ENCODE measurements at regions not wholly inside any gene's neighbourhood (a gene's known extent, or its start where the extent isn't known, plus 50 kb on each side); places are given as distances from the start of the nearest gene placed in this dataset.

GRCh38 chr4:166625018-166625637 lies 609.2 kb downstream of the SPOCK3 start:
- H3K27me3 ChIP-seq (ENCODE audit: insufficient read depth, poor library complexity, severe bottlenecking): no peaks in the 10 kb centered on the region
- DNase-seq (ENCODE audit: low read depth in 1 of 2, low spot score in 1 of 2): no peak
- no peak for TF ChIP-seq SPI1 (IDR thresholded peaks at IDR 0.05; ENCODE audit: borderline replicate concordance, low read depth)
- no peak for TF ChIP-seq REST (IDR thresholded peaks at IDR 0.05; ENCODE audit: insufficient replicate concordance, low read depth)
- no peak overlapping the region for H3K4me3 ChIP-seq (replicated peaks; ENCODE audit: insufficient read depth, low read length)
- H3K27ac ChIP-seq (replicated peaks): no peak overlapping the region

- TF ChIP-seq POLR2AphosphoS5 (IDR thresholded peaks at IDR 0.05; ENCODE audit: low read depth) (no peak), SPI1 (IDR thresholded peaks at IDR 0.05; ENCODE audit: borderline replicate concordance, low read depth) (no peak), CTCF (IDR thresholded peaks at IDR 0.05; ENCODE audit: insufficient read depth, low read length) (no peak), REST (IDR thresholded peaks at IDR 0.05; ENCODE audit: insufficient replicate concordance, low read depth) (no peak), GABPA (IDR thresholded peaks at IDR 0.05; ENCODE audit: low read depth) (no peak)
- Histone ChIP-seq H3K27ac (replicated peaks) (no peak overlapping the region), H3K27me3 (ENCODE audit: insufficient read depth, poor library complexity, severe bottlenecking) (no peaks in the 10 kb centered on the region), H3K4me3 (replicated peaks; ENCODE audit: insufficient read depth, low read length) (no peak overlapping the region)
- no peak for DNase-seq (ENCODE audit: low read depth in 1 of 2, low spot score in 1 of 2)
Measured at GRCh38 chr4:166628454-166628853, 605.8 kb downstream of the SPOCK3 start.

GRCh38 chr4:166635367-166635766 lies 598.9 kb downstream of the SPOCK3 start:
- H3K4me3 ChIP-seq (replicated peaks; ENCODE audit: insufficient read depth, low read length): no peak overlapping the region

More at GRCh38 chr4:166635367-166635766, 598.9 kb downstream of the SPOCK3 start:
- no peak for DNase-seq (ENCODE audit: low read depth in 1 of 2, low spot score in 1 of 2)
- H3K27ac ChIP-seq (replicated peaks): no peak overlapping the region
- TF ChIP-seq CTCF (IDR thresholded peaks at IDR 0.05; ENCODE audit: insufficient read depth, low read length) (no peak), GABPA (IDR thresholded peaks at IDR 0.05; ENCODE audit: low read depth) (no peak), POLR2AphosphoS5 (IDR thresholded peaks at IDR 0.05; ENCODE audit: low read depth) (no peak), REST (IDR thresholded peaks at IDR 0.05; ENCODE audit: insufficient replicate concordance, low read depth) (no peak), SPI1 (IDR thresholded peaks at IDR 0.05; ENCODE audit: borderline replicate concordance, low read depth) (no peak)
- no peaks in the 10 kb centered on the region for H3K27me3 ChIP-seq (ENCODE audit: insufficient read depth, poor library complexity, severe bottlenecking)

All from HL-60 (cell line).